ENCODE measurements at regions not wholly inside any gene's neighbourhood (a gene's known extent, or its start where the extent isn't known, plus 50 kb on each side); places are given as distances from the start of the nearest gene placed in this dataset.
"Not testable (repeated sequence)": the region's sequence is repeated elsewhere in the genome, so short reads cannot be mapped to it uniquely, and the experiment has no call there.

DNA sequence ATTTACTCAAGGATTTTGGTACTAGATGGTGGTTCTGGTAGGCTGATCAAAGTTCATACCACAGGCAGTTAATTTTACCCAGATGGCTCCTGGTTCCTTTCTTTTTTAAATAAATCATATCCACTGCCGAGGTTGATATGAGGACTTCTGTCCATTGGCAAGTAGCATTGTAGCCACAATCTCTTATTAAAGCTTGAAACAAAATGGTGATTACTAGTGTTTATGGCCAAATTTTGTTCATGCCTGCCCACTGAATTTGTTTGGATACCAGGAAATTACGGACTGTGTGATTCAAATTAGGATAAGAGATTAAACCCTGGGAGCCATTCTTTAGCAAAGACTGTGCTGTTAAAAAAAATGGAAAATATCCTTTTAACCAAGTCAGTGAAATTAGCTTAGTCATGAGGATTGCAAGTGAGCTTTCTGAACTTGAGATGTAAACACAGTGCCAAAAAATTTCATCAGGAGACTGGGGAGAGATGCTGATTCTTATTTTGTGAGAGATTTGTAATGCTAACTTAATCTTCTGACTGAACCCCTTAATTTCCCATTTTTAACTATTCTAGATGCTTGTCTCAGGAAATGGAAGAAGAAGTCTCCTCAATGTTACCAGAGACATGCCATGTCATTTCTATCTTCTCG, 893.5 kb upstream of the ADAMTS5 start:
- not testable (repeated sequence) for DNase-seq

DNA sequence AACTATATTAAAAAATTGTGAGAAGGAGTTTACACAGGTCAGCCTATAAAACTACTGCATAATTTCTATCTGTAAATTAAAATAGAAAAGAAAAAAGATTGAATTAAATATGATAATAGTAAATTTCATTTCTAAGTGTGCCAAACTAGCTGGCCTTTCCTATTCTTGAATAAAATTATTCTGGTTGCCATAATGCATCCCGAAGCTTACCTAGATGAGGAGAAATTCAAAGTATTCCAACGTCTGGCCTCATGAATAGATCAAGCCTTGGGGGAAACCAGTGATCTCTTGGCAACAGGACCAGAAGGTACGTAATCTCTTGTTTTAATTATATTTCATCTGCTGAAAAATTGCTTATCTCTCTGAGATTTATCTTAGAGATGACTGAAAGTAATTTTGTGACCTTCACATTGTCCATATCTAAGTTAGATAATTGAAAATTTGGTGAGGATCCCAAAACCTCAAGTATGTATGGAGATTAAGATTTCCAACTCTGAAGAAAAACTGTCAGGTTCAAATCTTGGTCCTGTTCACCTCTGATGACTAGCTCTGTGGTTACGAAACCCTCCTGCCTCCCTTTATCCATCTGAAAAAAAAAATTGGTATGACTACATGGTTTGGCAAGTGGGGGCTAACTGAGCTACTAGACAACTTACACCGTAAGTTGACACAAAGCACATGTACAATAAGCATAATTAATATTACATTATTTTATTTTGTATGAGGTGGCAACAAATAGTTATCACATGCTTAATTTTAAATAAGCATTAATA, 891.4 kb upstream of the ADAMTS5 start:
- not testable (repeated sequence) for DNase-seq

DNA sequence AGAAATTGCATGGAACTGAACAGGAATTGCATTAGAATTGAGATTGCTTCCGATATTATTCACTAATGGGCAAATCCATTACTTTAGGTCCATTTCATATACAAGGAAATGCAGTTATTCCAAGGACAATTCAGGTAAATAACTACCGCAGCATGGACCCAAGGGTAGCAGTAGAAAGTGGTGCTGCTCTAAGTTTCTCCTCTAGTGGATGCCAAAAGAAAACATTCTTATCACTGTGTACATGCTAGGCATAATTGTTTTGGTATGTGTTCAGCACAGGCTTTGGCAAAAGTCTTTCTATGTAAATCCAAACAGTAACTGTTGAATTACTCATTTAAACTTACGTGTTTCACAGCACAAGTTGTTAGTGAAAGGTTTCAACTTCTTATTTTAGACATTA, 890.1 kb upstream of the ADAMTS5 start:
- DNase-seq: not testable (repeated sequence)

DNA sequence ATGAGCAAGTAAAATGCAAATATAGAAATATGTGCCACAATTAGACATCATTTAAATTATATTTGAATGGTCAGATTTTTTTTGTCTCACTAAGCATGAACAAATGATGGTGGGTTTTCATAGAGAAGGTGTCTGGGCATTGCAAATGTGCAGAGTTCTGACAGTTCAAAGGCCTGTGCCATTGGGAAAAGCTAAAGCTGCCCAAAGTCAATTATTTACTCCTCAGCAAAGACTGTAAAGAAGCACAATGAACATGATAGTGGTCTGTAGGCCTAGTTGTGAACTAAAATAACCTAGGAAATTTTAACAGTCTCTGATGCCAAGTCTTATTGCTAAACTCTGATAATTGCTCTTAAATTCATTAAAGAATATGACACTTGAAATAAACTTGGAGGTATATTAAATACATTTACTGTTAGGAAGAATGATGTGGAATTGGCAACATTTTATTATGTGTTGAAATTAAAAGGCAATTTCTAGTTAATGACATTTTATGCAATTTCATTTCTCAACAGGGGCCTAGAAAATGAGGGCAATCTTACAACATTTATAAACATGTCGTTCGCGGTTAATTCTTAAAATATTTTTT, 874.3 kb upstream of the ADAMTS5 start:
- no peak for DNase-seq

DNA sequence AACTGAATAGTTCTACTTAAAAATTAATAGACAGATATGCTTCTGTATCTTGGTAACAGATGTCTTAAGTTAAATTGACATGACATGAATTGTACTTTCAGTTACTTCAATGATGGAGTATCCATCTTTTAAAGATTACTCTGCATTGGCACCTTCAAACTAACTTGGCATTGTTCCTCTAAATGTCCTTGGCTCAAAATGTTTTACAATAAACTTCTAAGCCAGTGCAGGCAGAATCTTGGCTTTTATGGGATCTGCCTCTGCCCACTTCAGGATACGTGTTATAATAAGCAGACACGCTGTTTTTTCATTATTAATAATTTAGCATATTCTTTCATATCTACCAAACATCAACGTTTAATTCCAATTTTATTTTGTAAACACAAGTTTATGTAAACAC, 873.4 kb upstream of the ADAMTS5 start:
- DNase-seq: no peak

DNA sequence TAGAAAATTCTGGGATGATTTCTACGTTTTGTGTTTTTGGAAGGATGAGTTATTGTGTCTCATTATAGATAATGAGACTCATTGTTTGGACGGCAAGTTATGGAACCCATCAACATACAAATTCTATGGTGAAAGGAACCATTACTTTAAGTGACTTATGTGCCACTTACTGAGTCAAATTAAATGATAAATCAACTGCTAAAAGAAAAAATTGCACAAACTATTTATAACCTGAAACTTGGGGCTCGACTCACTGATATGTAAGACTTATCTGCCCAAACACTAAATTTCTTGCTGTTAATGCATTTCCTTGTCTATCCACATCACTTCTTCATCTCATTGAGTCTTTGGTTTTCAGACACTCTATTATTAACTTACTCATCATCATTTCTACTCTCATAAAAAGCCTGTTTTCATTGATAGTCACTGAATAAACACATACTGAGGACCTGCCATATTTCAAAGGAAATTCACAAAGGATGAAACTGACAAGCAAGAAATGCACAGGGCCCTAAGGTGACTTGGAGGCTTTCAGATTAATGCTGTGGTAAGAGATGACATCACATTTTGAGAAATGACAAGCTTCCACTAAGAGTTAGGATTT, 872.7 kb upstream of the ADAMTS5 start:
- no peak for DNase-seq

DNA sequence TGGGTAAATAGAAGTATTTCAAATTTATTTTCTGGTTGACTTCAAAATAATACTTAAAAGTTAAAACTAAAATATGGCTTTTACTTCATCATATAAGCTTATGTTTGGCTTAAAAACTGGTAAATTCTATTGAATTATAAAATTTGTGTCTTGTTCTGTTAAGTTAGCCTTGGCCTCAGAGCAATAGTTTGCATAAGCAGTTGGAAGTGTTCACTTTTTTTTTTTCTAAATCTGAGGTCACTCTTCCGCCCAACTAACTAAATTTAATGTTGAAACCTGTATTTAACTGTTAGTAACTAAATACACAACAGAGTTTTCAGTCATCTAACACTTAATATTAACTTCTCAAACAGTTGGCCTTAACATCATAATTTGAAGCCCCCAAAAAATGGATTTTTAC, 871.7 kb upstream of the ADAMTS5 start:
- DNase-seq: no peak

DNA sequence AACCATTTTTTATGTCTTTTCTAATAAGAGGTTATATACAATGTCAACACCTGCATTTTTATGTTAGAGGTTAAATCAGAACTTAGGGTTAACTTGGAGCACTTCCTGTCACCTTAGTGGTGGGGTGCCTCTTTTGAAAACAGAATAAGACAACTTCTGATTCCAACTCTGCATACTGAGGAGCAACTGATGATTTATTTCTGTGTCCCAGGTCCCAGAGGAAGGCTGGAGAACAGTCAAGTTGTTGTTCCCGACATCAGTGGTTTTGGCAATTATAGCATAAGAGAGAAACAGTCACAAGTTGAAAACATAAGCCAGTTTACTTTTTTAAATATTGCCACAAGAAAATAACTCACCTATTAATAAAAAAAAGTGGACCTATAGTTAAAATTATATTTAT, 871.0 kb upstream of the ADAMTS5 start:
- DNase-seq: no peak

DNA sequence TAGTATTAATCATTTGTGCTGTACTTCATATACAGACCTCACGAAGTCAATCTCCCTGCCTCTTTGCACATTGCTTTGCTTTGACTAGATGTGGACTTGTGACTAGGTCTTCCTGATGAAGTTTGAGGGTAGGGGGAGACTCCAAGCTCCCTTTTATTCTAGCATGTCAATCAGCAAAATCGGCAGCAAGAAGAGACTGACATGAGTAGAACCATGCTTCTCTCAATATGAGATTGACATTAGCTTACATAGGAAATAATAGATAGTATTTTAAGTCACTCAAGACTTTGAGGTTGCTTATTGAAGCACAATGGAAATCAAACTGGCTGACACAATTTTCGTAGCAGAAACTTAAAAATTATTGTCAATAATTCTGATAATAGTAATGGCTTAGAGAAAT, 866.4 kb upstream of the ADAMTS5 start:
- no peak for DNase-seq

DNA sequence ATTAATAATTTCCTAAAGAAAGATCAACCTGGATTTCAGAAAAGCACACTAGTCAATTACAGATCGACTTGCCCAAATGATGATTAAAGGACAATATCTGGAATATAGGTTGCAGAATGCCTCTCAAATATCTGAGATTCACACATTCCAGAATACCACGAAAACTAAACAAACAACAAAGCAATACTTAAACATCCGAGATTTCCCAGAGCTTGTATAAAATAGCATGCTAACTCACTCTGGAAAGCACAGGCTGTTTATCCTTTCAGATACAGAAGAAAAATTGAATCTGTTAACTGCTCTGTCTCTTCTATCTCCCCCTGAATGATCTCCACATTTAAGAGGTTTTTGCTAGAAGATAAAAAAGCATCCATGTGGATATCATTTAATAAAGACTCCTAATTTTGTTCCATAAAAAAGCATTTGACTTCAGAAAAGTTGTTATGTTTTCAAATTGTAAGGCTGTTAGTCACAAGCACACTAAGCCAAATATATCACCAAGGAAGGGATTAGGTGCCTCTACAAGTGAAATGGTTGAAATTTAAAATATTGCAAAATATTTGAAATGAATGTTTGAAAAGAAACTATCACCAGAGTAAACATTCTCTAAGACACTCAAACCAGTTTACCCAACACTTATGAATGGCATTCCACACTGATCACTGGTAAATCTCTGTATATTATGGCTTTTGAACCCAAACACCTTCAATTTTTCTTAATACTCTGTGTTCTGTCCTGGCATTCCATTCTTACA, 865.1 kb upstream of the ADAMTS5 start:
- no peak for DNase-seq

DNA sequence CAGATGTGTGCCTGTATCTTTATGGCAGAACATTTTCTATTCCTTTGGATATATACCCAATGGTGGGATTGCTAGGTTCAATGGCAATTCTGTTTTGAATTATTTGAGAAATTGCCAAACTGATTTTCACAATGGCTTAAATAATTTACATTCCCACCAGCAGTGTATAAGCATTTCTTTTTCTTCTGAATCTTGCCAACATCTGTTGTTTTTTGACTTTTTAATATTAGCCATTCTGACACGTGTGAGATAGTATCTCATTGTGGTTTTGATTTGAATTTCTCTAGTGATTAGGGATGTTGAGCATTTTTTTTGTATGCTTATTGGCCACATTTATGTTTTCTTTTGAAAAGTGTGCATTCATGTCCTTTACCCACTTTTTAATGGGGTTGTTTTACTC, 864.3 kb upstream of the ADAMTS5 start:
- no peak for DNase-seq

DNA sequence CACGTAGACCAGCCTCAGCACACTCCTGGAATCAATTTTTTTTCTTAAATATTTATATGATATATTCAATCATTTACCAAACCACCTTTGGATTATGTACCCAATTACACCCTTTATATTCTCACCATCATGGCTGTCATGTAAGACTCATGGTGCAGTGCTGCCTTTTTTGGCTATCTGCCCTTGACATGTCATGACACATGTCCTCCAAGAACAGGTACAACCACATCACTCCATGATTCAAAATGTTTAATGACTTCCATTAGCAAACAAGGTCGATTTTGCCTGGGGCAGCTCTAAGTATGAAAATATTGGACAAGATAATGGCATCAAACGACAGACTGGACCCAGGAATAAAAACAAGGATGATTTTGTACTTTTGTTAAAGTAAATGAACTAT, 861.1 kb upstream of the ADAMTS5 start:
- DNase-seq: no peak

DNA sequence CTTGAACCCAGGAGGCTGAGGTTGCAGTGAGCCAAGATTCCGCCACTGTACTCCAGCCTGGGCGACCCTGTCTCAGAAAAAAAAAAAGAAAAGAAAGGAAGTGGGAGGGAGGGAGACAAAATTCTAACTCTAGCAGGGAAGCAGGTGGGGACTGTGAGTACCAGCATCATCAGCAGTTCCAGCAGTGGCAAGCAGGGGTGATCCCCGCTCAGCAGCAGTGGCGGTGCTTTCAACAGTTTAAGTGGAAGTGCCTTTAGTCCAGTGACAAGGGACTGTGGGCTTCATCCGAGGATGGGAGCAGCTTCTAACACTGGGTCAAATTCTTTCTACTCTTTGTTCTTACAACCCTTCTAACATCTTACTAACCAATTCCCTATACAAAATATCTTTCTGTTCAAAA, 858.1 kb upstream of the ADAMTS5 start:
- DNase-seq: no peak

DNA sequence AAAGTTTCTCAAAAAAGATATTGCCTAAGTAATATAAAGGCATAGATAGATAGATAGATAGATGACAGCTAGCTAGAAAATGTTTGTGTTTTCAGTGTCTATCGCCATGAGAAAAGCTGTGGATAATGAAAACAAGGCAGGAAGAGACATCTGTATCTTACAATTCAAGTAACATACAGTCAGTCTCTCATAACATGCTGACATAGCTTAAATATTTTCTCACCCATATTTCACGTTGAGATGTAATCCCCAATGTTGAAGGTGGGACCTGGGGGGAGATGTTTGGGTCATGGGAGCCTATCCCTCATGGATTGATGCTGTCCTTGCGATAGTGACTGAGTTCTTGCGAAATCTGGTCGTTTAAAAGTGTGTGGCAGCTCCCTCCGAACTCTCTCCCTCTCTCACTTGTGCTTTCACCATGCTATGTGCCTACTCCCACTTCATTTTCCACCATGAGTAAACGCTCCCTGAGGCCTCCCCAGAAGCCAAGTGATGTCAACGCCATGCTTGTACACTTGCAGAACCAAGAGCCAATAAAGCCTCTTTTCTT, 856.8 kb upstream of the ADAMTS5 start:
- DNase-seq: no peak

DNA sequence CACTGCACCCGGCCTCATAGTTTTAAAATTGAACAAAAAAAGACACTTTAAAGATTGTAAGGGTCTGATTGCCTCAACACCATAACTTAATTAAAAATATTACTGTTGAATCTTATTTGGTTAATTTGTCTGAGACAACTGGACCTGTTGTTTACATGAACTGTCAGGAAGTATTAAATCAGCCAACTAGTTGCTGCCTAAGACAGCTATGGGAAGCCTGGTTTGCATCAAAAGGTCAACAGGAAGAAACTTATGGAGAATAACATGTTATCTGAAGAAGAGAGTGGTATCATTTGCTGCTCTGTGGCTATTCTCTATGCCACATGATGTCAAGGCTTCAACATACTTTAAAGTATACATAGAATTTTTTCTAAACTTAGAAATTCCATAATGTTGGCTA, 853.5 kb upstream of the ADAMTS5 start:
- DNase-seq: no peak

DNA sequence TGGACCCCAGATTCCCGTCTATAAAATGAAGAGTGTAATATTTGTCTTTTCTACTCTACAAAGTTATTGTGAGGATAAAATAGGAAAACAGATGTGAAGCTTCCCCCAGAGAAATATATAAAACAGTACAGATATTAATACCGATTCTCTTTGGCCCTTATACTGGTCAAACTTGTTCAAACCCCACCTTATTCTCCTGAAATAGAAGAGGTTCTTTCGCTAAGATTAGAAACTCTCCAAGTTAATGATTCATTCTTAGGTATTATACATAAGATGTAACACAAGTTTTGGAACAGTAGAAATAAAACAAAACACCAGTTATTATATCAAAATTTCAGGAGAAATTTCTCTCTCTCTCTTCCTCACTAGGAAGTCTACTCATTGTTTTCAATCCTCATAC, 852.4 kb upstream of the ADAMTS5 start:
- DNase-seq: no peak

DNA sequence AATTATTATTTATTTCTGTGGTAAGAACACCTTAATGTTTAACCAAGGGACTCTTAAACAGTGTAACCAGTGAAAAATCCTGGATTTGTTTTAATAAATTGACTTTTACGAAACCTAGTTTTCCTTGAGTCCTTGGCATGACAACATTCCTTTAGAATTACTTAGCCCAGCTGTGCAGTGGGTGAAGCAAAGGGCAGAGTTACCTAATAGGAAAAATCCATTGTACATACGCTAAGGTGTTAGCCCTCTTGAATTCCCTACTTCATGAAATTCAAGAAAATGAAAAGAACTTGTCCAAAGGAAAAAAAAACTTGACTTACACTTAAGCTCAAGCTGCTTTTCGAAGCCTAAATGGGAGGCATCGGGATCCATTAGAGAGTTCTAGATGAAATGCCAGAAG, 852.0 kb upstream of the ADAMTS5 start:
- DNase-seq: no peak

DNA sequence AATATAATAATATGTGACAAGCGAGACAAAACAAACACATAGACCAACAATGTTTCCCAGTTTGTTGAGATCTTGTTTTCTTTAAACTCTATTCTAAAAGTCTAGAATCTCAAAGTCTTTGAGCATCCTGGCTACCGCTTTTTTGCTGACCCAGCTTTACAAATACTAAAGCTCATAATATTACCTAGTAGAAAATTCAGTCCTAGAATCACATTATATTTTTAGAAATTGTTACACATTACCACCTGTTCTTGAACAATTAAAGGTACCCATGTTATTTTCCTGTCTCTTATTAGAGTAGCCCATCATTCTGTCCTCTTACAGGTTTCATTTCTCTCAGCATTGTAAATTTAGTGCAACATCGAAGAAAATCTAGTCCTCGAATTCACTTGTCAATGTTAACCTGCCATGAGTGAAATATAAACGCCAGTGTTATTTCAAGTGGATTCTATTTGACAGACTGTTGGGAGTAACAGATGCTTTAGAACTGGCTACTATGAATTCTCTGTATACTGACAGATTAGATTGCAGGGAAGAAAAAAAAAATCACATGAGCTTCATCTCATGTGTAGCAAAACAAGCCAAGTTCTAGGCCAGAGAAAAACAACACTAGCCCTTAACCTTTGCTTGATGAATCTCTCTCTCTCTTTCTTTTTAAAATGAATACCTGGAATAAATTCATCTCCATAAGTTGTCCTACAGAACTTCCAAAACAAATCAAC, 851.2 kb upstream of the ADAMTS5 start:
- no peak for DNase-seq

DNA sequence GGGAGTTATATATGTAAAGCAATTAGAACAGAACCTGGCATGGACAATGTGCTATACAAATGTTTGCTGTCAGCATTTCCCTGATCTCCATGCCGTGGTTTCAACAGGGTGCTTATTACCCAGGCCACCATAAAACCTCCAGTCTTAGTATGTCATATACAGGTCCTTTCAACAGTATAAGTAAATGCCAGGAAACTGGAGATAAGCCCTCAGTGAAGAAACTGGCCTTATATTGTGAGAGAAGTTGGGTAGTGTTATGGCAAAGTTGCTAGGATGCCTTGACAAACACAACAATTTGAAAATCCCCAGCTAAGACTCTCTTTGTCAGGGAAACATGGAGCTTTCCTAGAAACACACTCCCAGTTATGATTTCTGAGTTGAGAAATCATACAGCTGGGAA, 850.2 kb upstream of the ADAMTS5 start:
- peak; percentile 45 for DNase-seq

DNA sequence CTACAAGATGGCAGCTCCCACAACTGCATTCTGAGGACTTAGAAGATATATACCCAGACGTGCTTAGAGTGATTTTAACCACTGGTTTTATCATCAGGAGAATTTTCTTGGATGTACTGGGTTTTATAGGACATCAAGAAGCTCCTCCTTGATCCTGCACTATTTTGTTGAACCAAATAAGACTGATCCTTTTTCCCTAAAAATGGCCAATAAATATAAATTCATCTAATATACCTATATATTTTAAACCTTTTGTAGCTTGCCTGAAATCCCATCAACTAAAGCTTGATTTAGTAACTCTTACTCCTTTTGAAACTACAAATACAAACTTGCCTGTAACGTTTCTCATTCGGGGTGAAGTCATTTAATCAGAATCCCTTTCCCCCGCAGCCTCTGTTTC, 849.4 kb upstream of the ADAMTS5 start:
- DNase-seq: no peak

DNA sequence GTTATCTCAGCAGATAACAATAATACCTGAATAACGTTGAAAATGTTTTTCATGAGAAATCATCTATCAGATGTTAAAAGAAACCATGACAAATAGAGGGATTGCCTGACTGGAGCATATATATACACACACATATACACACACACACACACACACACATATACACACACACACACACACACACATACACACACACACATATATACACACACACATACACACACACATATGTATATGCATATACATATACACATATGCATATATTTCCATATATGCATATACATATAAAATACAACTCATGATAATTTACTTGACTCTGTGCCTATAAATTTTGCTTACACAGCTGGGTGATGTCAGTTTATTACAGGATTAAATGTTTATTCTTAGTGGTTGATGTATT, 847.3 kb upstream of the ADAMTS5 start:
- DNase-seq: no peak

DNA sequence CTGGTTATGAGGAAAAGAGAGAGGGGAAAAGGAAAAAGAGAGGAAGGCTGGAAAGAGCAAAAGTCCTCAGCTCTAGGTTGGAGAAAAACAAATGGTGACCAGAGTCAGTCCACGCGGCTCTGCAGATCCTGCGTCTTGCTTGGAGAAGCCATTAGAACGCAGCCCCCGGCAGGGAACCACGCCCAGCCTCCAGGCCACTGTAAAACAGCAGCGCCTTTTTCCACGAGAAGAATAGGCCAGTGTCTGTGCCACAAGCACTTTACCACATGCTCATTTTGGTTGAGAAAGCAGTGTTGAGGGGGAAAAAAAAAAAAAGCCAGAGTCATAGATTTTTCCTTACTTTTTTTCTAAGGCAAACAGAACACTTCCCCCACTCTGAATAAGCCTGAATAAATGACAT, 846.9 kb upstream of the ADAMTS5 start:
- DNase-seq: peak; percentile 47
